ENCODE measurements at regions not wholly inside any gene's neighbourhood (a gene's known extent, or its start where the extent isn't known, plus 50 kb on each side); places are given as distances from the start of the nearest gene placed in this dataset.

- DNase-seq (ENCODE audit: low spot score) = no peak
Observed at GRCh38 chr5:155068616-155069100, 55.1 kb downstream of the KIF4B start.

- no peak for DNase-seq (ENCODE audit: low spot score)
Observed at GRCh38 chr5:155069961-155070360, 56.4 kb downstream of the KIF4B start.

GRCh38 chr5:155070781-155071180, 57.2 kb downstream of the KIF4B start:
- no peak for DNase-seq (ENCODE audit: low spot score)

- DNase-seq (ENCODE audit: low spot score) = no peak
Observed at GRCh38 chr5:155076379-155076778, 62.8 kb downstream of the KIF4B start.

GRCh38 chr5:155079698-155080097, 66.1 kb downstream of the KIF4B start:
- no peak for DNase-seq (ENCODE audit: low spot score)

- DNase-seq (ENCODE audit: low spot score) = no peak
Observed at GRCh38 chr5:155080721-155081120, 67.2 kb downstream of the KIF4B start.

- no peak for DNase-seq (ENCODE audit: low spot score)
Observed at GRCh38 chr5:155081618-155082017, 68.1 kb downstream of the KIF4B start.

- DNase-seq (ENCODE audit: low spot score) = no peak
Observed at GRCh38 chr5:155082401-155082800, 68.8 kb downstream of the KIF4B start.

GRCh38 chr5:155085282-155085989, 71.9 kb downstream of the KIF4B start:
- DNase-seq (ENCODE audit: low spot score) = no peak

- no peak for DNase-seq (ENCODE audit: low spot score)
Observed at GRCh38 chr5:155087036-155087435, 73.5 kb downstream of the KIF4B start.

- no peak for DNase-seq (ENCODE audit: low spot score)
Observed at GRCh38 chr5:155088811-155089210, 75.3 kb downstream of the KIF4B start.

- no peak for DNase-seq (ENCODE audit: low spot score)
Observed at GRCh38 chr5:155089643-155090042, 76.1 kb downstream of the KIF4B start.

GRCh38 chr5:155091063-155091648, 77.6 kb downstream of the KIF4B start:
- DNase-seq (ENCODE audit: low spot score) = no peak

- no peak for DNase-seq (ENCODE audit: low spot score)
Observed at GRCh38 chr5:155091768-155092717, 78.5 kb downstream of the KIF4B start.

- no peak for DNase-seq (ENCODE audit: low spot score)
Observed at GRCh38 chr5:155094455-155094854, 80.9 kb downstream of the KIF4B start.

GRCh38 chr5:155097995-155098394, 84.4 kb downstream of the KIF4B start:
- no peak for DNase-seq (ENCODE audit: low spot score)

GRCh38 chr5:155098433-155098832, 84.9 kb downstream of the KIF4B start:
- DNase-seq (ENCODE audit: low spot score) = no peak

GRCh38 chr5:155101697-155102096, 88.1 kb downstream of the KIF4B start:
- no peak for DNase-seq (ENCODE audit: low spot score)

- DNase-seq (ENCODE audit: low spot score) = no peak
Observed at GRCh38 chr5:155103146-155103545, 89.6 kb downstream of the KIF4B start.

GRCh38 chr5:155104441-155104840, 90.9 kb downstream of the KIF4B start:
- no peak for DNase-seq (ENCODE audit: low spot score)

- no peak for DNase-seq (ENCODE audit: low spot score)
Observed at GRCh38 chr5:155106221-155106620, 92.7 kb downstream of the KIF4B start.

- no peak for DNase-seq (ENCODE audit: low spot score)
Observed at GRCh38 chr5:155113888-155114287, 100.3 kb downstream of the KIF4B start.

- no peak for DNase-seq (ENCODE audit: low spot score)
Observed at GRCh38 chr5:155114655-155115054, 101.1 kb downstream of the KIF4B start.
